Activated CD8-positive, alpha-beta T cell treated with anti-CD3 and anti-CD28 coated beads for 36 hours (primary cell): ENCODE measurements at regions not wholly inside any gene's neighbourhood (a gene's known extent, or its start where the extent isn't known, plus 50 kb on each side); places are given as distances from the start of the nearest gene placed in this dataset.

Source experiments
- ATAC-seq: fragments of 200-7000 bp; cut with Tn5 transposase; one replicate; pipeline ENCODE4 v1.10.0; 2021; ENCODE audit warnings: mild to moderate bottlenecking, moderate library complexity
- CTCF ChIA-PET: fragments of 350-600 bp; sonication (Branson Sonifier 250); formaldehyde crosslinking; loops from one replicate; lab custom pipeline; 2021; ENCODE audit warnings: antibody characterized with exemption; lab: Charles Lee
- POLR2A ChIA-PET: fragments of 350-600 bp; sonication (Branson Sonifier 250); formaldehyde crosslinking; loops from one replicate; lab custom pipeline; 2021; ENCODE audit warnings: antibody characterized with exemption; lab: Charles Lee
- DNase-seq: peaks from one replicate; pipeline ENCODE4 v3.0.0-alpha.2; 2020
- H3K27ac Mint-ChIP-seq: one replicate; pipeline ENCODE4 v1.8.0; 2021; ENCODE audit warnings: mild to moderate bottlenecking, mixed read lengths
- H3K27me3 Mint-ChIP-seq: one replicate; pipeline ENCODE4 v1.8.0; 2021; ENCODE audit warnings: mixed read lengths
- H3K36me3 Mint-ChIP-seq: one replicate; pipeline ENCODE4 v1.8.0; 2021; ENCODE audit warnings: low read depth, mixed read lengths
- H3K4me1 Mint-ChIP-seq: one replicate; pipeline ENCODE4 v1.8.0; 2021; ENCODE audit warnings: low read depth, mixed read lengths
- H3K4me3 Mint-ChIP-seq: one replicate; pipeline ENCODE4 v1.8.0; 2021; ENCODE audit warnings: mild to moderate bottlenecking, moderate library complexity, mixed read lengths
- H3K9me3 Mint-ChIP-seq: one replicate; pipeline ENCODE4 v1.8.0; 2021; ENCODE audit warnings: mixed read lengths
- intact Hi-C: fragments of 100-400 bp; cut with micrococcal nuclease; formaldehyde crosslinking; loops from one replicate; pipeline ENCODE4 v1.10.0; 2022
- TF ChIP-seq, protein P1 (sequence below): fragments of 200-600 bp; IDR thresholded peaks from one replicate; pipeline ENCODE4 v1.8.0; 2022; ENCODE audit warnings: antibody characterized with exemption, mild to moderate bottlenecking

DNA sequence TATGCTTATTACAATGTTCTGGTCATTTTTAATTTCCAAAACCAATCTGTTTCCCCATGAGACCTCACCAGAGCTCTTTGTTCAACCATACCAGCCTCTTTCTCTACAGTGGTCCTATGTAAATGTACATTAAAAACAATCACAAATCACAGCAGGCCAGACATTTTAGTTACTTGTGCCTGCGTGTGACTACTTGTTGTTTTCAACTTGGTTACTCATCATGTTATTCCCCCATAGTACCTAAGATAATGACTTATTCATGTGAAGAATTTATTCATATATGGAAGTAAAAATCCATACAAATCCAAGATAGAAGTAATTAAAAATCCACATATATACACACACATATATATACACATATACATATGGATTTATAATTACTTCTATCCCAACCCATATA, 379.6 kb downstream of the SLITRK6 start:
- ATAC-seq = no peak
- intact Hi-C loops = no loop called here
- POLR2A ChIA-PET = no interaction called here
- no peaks in the 10 kb centered on the region for H3K36me3 Mint-ChIP-seq
- H3K9me3 Mint-ChIP-seq = no peaks in the 10 kb centered on the region
- no peak overlapping the region for H3K27ac Mint-ChIP-seq
- no peak for DNase-seq
- H3K27me3 Mint-ChIP-seq = no peaks in the 10 kb centered on the region
- H3K4me3 Mint-ChIP-seq = no peak overlapping the region
- no peaks in the 10 kb centered on the region for H3K4me1 Mint-ChIP-seq
- CTCF ChIA-PET = no interaction called here
- TF ChIP-seq, protein P1, sequence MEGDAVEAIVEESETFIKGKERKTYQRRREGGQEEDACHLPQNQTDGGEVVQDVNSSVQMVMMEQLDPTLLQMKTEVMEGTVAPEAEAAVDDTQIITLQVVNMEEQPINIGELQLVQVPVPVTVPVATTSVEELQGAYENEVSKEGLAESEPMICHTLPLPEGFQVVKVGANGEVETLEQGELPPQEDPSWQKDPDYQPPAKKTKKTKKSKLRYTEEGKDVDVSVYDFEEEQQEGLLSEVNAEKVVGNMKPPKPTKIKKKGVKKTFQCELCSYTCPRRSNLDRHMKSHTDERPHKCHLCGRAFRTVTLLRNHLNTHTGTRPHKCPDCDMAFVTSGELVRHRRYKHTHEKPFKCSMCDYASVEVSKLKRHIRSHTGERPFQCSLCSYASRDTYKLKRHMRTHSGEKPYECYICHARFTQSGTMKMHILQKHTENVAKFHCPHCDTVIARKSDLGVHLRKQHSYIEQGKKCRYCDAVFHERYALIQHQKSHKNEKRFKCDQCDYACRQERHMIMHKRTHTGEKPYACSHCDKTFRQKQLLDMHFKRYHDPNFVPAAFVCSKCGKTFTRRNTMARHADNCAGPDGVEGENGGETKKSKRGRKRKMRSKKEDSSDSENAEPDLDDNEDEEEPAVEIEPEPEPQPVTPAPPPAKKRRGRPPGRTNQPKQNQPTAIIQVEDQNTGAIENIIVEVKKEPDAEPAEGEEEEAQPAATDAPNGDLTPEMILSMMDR = no peak

DNA sequence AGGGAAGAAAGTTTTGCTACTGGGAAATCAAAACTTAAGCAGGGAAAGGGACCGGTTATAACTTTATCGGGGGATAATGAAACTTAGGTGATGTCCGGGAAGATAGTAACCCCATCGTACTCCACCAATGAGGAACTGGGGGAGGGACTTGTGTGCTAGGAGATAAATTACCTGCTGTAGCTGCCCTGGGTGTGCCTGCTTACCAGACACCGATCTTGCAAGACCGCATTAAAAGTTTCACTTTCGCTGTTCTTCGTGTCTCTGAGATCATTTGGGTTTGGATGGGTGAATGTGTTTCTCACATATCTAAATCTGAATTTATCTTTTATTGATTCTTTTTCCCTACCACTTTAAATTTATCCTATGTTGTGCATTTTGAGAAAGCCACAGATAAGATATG, 381.4 kb downstream of the SLITRK6 start:
- TF ChIP-seq, protein P1 = no peak
- ChIA-PET CTCF (interaction anchor here (0.7 kb wide), 1 partner anchor 84 kb away, joined by 3 read pairs; no protein-coding TSS in a partner anchor), POLR2A (no interaction called here)
- intact Hi-C loops = no loop called here
- DNase-seq = no peak
- no peak for ATAC-seq
- H3K4me1 Mint-ChIP-seq = no peaks in the 10 kb centered on the region
- no peak overlapping the region for H3K4me3 Mint-ChIP-seq
- H3K9me3 Mint-ChIP-seq = no peaks in the 10 kb centered on the region
- no peaks in the 10 kb centered on the region for H3K27me3 Mint-ChIP-seq
- no peak overlapping the region for H3K27ac Mint-ChIP-seq
- H3K36me3 Mint-ChIP-seq = no peaks in the 10 kb centered on the region

DNA sequence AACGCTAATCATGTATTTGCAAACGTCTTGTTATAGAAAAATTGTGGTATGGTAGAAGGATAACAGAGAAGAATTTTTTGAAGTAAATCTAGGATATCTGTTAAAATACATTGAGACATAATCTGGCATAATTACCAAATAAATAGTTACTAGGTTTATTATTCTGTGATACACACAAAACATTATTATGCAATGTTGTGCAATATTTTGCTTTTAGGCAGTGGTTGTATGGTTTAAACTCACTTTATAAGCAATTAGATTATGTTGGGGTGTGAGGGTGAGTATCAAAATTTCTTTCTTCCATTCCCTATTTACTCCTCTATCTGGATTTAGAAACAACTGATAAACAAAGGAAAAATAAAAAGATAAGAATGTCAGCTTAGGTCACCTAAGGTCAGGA, 385.6 kb downstream of the SLITRK6 start:
- DNase-seq (no peak), ATAC-seq (no peak)
- intact Hi-C loops = no loop called here
- Mint-ChIP-seq H3K9me3 (no peaks in the 10 kb centered on the region), H3K27ac (no peak overlapping the region), H3K36me3 (no peaks in the 10 kb centered on the region), H3K4me1 (no peaks in the 10 kb centered on the region), H3K4me3 (no peak overlapping the region), H3K27me3 (no peaks in the 10 kb centered on the region)
- TF ChIP-seq, protein P1 = no peak
- POLR2A ChIA-PET = no interaction called here
- CTCF ChIA-PET = no interaction called here

DNA sequence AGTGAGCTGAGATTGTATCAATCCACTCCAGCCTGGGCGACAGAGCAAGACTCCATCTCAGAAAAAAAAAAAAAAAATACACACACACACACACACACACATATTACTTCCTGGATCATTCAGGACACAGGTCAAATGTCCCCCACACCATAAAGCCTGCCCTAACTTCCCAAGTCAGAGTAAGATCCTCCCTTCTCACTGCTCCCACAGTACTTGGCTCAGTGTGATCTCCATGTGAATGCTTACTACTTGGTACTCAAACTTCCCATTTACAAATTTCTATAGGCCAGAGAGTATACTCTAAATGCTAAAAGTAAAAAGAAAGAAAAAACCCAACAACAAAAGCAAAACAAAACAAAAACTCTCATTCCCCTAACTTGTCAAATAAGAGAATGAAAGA, 386.8 kb downstream of the SLITRK6 start:
- DNase-seq (no peak), ATAC-seq (no peak)
- Mint-ChIP-seq H3K27ac (no peak overlapping the region), H3K9me3 (no peaks in the 10 kb centered on the region), H3K4me1 (no peaks in the 10 kb centered on the region), H3K27me3 (no peaks in the 10 kb centered on the region), H3K36me3 (no peaks in the 10 kb centered on the region), H3K4me3 (no peak overlapping the region)
- ChIA-PET CTCF (no interaction called here), POLR2A (no interaction called here)
- TF ChIP-seq, protein P1 = no peak
- intact Hi-C loops = no loop called here

DNA sequence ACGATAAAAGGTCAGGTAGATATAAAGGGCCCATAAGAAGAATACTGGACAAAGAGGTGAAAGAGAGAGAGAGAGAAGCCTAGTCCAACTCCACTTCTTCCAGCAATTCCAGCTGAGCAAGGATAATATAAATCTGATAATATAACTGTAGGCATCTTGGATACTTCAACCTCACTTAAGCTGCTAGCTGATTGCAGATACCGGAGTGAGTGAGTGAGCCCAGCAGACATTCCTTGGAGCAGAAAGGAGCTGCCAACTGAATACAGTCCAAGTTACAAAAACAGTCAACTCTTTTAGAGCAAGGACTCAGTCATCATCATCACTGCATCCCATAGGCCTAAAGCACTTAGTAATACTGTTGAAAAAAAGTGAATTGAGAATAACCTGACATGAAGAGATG, 387.6 kb downstream of the SLITRK6 start:
- Mint-ChIP-seq H3K36me3 (no peaks in the 10 kb centered on the region), H3K27ac (no peak overlapping the region), H3K9me3 (no peaks in the 10 kb centered on the region), H3K27me3 (no peaks in the 10 kb centered on the region), H3K4me1 (no peaks in the 10 kb centered on the region), H3K4me3 (no peak overlapping the region)
- intact Hi-C loops = no loop called here
- ChIA-PET POLR2A (no interaction called here), CTCF (no interaction called here)
- DNase-seq (no peak), ATAC-seq (no peak)
- TF ChIP-seq, protein P1 = no peak
